ENCODE measurements at regions not wholly inside any gene's neighbourhood (a gene's known extent, or its start where the extent isn't known, plus 50 kb on each side); places are given as distances from the start of the nearest gene placed in this dataset.
"Not testable (repeated sequence)": the region's sequence is repeated elsewhere in the genome, so short reads cannot be mapped to it uniquely, and the experiment has no call there.

DNA sequence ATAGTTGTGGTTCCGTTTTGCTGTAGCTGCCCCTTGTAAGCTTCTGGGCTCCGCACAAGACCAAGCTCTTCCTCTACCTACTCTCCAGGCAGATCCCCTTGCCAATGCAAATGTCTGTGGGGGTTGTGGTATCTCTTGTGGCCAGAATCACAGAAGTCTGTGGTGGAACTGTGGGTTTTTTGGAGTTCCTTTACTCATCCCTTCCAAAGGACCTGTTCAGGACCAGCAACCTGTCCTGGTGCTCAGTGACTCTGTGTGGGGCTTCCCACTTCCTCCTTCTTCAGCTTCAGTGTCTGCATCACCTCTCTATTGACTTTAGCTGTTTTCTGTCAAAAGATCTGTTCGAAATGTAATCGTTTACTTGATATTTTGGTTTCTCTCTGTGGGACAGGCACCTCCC, 441.3 kb upstream of the ADAMTSL1 start:
- DNase-seq (ENCODE audit: low spot score): no peak

DNA sequence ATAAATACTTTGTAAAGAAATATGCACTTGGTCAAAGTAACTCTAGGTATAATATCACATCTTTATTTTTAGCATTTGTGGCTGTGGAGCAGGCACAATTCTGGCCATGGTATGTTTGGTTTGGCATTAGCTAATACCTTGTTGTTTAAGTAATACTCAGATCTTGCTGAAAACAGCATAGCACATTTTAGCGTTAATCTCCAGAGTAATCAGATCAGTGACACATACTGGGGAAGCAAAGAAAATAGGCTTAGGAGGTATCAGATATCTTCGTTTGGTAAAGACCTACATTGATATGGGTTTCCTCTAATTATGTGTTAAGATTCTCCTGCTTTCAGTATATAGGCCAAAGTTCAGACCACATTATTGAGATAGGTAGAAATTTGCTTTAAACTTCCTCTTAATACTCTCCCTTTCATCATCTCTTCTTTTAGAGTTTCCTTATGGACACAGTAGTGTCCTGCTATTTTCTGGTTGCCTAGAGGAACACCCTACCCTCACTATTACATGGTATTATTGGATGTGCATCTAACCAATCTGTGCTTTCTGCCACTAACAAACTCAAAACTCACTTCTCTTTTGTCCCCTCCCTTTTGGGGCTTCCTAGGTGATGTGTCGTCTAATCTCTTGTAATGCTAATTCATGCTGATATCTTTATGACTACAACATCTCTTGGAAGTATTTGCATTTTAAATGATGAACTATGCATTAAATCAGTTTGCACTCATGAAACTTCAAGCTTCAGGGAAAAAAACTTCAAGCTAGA, 437.3 kb upstream of the ADAMTSL1 start:
- no peak for DNase-seq (ENCODE audit: low spot score)

DNA sequence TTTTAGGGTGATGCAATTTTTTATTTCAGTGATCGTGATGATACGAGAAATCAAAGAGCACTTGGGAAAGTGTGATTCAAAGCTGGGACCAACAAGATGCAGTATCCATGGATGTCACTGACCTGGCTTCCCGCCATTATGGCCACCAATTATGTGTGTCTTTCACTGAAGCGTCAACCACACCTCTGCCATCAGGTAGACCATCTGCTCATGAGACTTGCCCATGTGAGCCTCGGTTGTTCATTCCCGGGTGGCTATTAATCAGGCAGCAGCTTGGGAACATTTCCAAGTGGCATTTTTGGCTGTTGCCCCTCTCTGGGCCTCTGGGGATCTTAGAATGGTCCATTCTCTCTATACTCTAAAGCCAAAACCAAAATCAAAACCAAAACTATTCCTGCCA, 436.0 kb upstream of the ADAMTSL1 start:
- DNase-seq (ENCODE audit: low spot score): no peak

- no peak for DNase-seq (ENCODE audit: low spot score)
Observed at GRCh38 chr9:18040327-18040726, 433.6 kb upstream of the ADAMTSL1 start.

GRCh38 chr9:18043978-18044377, 430.0 kb upstream of the ADAMTSL1 start:
- DNase-seq (ENCODE audit: low spot score): no peak

DNA sequence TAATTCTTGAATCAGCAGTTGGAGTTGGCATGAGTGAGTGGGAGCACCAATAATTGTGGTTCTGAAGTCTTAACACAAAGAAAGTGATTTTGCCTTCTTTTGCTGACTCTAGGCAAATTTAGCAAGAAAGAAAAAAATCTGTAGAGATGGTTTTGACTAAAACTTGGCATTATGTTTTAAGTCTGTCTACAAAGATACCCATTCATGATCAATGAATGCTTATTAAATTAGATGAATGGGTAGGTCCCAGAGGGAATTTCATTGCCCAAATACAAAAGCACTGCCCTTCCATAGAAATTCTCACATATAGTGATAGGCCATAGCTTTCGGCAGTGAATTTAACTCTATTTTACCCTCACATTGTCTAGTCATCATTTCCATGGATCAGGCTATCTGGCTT, 428.6 kb upstream of the ADAMTSL1 start:
- DNase-seq (ENCODE audit: low spot score): no peak

DNA sequence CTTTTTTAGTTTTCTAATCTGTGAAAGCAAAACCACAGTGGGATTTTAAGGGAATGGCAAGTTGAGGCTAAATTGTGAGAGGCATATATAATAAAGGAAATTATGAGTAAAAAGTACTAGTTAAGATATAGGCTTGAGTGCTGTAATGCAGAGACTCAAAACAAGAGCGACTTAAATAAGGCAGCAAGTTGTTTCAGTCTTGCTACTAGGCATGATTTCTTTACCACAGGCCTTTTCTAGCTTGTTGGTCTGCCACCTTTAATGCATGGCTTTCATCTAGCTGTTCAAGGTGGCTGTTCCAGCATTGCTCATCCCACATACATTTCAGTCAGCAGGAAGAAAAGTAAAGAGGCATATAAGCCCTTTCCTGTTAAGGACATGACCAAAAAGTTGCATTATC, 427.9 kb upstream of the ADAMTSL1 start:
- no peak for DNase-seq (ENCODE audit: low spot score)

GRCh38 chr9:18051638-18052037, 422.3 kb upstream of the ADAMTSL1 start:
- no peak for DNase-seq (ENCODE audit: low spot score)

- no peak for DNase-seq (ENCODE audit: low spot score)
Observed at GRCh38 chr9:18052060-18052459, 421.9 kb upstream of the ADAMTSL1 start.

DNA sequence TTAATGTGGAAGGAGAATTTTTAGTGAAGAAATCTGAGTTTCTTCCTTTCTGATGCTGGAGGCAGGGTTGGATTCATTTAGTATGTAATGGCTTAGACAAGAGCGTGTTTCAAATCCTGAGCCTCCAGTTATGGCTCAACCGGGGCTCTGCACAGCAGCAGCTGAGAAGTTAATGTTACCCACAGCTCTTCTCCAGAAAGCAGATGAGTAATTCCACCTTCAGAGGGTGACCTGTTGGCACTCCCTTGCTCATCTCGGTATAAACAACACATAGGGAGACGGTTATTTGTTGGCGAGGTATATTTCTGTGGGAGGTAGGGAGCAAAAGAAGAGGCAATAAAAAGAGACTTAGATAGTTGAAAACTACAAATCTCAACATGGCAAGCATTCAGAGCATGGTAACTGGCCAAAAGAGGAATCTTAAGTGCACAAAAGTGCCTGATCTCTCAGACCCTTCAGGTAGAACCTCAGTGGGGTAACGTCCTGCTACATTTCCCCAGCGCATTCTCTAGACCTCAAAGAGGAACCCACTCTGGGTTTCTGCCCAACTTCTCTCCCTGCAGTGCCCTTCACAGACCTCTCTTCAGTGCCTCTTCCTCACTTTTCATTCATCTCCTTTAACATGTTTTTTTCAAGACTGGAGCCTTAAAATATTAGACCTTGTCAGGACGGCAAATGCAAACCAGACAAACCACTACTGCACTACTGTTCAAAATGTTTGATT, 417.5 kb upstream of the ADAMTSL1 start:
- no peak for DNase-seq (ENCODE audit: low spot score)

- DNase-seq (ENCODE audit: low spot score): no peak
Observed at GRCh38 chr9:18056993-18057369, 417.0 kb upstream of the ADAMTSL1 start.

- DNase-seq (ENCODE audit: low spot score): no peak
Observed at GRCh38 chr9:18058564-18059442, 415.1 kb upstream of the ADAMTSL1 start.

GRCh38 chr9:18059447-18059846, 414.5 kb upstream of the ADAMTSL1 start:
- DNase-seq (ENCODE audit: low spot score): no peak

GRCh38 chr9:18060269-18060934, 413.6 kb upstream of the ADAMTSL1 start:
- DNase-seq (ENCODE audit: low spot score): no peak

DNA sequence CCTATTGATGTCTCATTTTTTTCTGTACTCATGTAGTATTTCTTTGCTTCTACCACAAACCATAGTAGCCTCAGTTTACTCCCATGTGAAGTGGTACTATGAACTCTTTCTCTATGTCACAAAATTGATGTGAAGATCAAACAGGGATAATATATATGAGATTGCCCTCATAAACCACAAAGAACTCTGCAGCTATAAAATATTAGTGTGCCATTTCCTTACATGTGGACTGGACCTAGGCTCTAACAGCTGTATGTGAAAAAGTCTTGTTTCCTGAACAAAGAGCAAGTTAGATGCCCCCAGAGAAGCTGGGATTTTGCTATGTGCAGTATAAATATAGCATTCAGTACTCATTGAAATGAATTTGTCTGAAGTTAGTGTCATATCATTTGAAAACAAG, 412.6 kb upstream of the ADAMTSL1 start:
- no peak for DNase-seq (ENCODE audit: low spot score)

DNA sequence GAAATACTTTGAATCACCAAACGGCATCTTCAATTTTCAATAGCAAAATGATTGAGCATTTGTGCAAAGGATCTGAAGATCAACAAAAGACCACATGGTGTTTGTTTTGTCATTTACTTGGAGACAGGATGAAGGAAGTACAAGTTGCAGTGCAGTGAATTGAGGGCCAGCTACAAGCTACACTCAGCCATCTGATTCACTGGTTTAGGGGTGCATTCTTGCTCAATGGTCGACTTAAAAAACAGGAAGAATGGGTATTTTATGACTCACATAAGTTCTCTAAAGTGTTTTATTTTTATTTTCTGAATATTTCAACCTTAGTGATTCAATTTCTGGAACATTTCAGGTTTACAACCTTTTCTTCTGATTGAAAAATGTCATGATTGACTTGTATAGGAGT, 412.1 kb upstream of the ADAMTSL1 start:
- DNase-seq (ENCODE audit: low spot score): peak; percentile 12

GRCh38 chr9:18063856-18064390, 410.0 kb upstream of the ADAMTSL1 start:
- no peak for DNase-seq (ENCODE audit: low spot score)

DNA sequence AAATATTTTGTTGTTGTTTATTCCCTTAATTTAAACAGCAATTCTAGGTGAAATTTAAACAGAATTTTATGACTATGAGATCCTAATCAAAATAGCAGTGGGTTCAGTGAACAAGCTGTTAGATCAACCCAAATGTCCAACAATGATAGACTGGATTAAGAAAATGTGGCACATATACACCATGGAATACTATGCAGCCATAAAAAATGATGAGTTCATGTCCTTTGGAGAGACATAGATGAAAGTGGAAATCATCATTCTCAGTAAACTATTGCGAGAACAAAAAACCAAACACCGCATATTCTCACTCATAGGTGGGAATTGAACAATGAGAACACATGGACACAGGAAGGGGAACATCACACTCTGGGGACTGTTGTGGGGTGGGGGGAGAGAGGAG, 407.3 kb upstream of the ADAMTSL1 start:
- DNase-seq (ENCODE audit: low spot score): not testable (repeated sequence)

DNA sequence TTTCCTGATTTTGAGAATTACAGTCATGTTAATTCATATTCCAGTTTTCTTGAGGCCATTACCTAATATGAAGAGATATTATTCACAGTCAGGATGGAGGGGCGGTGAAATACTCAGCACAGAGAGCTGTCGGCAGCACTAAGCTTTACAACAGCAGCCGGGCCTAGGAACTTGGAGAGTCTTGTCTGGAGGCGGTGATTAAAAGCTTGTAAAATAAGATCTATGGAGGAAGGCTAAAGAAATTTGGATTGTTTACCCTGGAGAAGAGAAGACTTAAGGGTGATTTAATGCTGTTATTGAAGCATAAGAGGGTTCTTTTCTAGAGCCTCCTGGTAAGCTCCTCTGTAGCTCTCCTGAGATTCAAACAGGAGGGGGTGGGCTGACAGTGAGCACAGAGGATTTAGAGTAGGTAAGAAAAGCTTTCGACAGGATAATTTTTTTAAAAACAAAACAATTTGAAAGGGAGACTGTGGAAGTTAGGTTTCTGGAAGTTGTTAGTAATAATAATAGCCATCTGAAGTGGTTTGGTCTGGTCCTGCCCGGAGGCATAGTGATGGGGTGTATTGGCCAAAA, 406.3 kb upstream of the ADAMTSL1 start:
- no peak for DNase-seq (ENCODE audit: low spot score)

DNA sequence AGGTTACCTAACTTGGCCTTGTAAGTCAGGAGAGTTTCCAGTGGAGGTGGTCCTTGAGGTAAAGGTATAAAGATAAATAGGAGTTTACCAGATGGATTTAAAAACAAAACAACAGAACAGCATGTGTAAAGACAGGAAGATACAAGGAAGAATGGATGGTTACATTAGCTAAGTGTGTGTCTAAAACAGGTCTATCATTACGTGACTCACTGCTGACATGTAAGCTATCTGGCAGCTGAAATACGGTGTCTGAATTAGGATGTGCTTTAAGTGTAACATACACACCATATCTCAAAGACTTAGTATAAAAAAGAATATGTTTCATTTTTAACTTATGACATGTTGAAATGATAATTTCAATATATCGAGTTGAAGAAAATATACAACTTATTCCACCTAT, 405.1 kb upstream of the ADAMTSL1 start:
- no peak for DNase-seq (ENCODE audit: low spot score)

- DNase-seq (ENCODE audit: low spot score): no peak
Observed at GRCh38 chr9:18071651-18072060, 402.3 kb upstream of the ADAMTSL1 start.

DNA sequence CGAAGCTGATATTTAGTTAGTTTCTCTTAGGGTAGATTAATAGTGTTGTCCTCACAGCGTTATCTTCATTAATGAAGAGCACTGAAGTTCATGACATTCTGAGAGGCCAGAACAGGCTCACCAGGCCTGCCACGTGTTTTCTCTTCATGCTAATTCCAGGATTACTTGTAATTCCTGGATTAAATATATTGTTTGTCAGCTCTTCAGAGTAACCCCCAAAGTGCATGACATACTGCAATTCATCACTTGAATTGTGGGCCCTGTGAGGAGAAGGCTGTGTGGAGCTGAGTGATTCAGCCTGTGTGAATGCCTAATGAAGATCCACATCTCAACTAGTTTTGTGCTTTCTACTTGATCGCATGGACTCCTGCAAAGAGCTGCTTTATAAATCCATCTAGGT, 401.0 kb upstream of the ADAMTSL1 start:
- no peak for DNase-seq (ENCODE audit: low spot score)
